H1 (cell line): ENCODE measurements at regions not wholly inside any gene's neighbourhood (a gene's known extent, or its start where the extent isn't known, plus 50 kb on each side); places are given as distances from the start of the nearest gene placed in this dataset.

Experiments
- CREB1 ChIP-seq: IDR thresholded peaks from 2 replicates; pipeline ENCODE4 v1.6.1; 2012; ENCODE audit warnings: inconsistent platforms
- EZH2 ChIP-seq: fragments of 200-600 bp; sonication (generic); IDR thresholded peaks from 2 replicates; pipeline ENCODE4 v1.7.1; 2012; ENCODE audit warnings: low read depth, mild to moderate bottlenecking, moderate library complexity, low read length, inconsistent platforms; ENCODE audit not compliant: severe bottlenecking
- HDAC6 ChIP-seq: IDR thresholded peaks from one replicate; pipeline ENCODE4 v1.7.1; 2012; ENCODE audit warnings: low read depth, mild to moderate bottlenecking, inconsistent platforms, low read length, moderate library complexity
- POLR2A ChIP-seq, 2 experiments: IDR thresholded peaks; 1 replicate in 1 of 2; 2 replicates in 1 of 2; pipeline ENCODE4 v1.6.1; 2011; ENCODE audit warnings: low read depth in 2 of 2, low read length in 2 of 2, mild to moderate bottlenecking in 2 of 2; ENCODE audit errors: control extremely low read depth in 1 of 2
- POU5F1 ChIP-seq: IDR thresholded peaks from 2 replicates; pipeline ENCODE4 v1.6.1; 2011; ENCODE audit warnings: low read depth, mild to moderate bottlenecking, low read length, moderate library complexity
- RAD21 ChIP-seq, 2 experiments: IDR thresholded peaks in 1 of 2; conservative IDR thresholded peaks in 1 of 2; 2 replicates each; pipeline ENCODE4 v1.6.1; 2011; ENCODE audit warnings: low read depth in 2 of 2, low read length in 2 of 2, improper control_type of control experiment in 1 of 2, inconsistent platforms in 1 of 2, mild to moderate bottlenecking in 1 of 2, moderate library complexity in 1 of 2
- SRF ChIP-seq: IDR thresholded peaks from 2 replicates; pipeline ENCODE4 v1.6.1; 2011; ENCODE audit warnings: mild to moderate bottlenecking, low read depth, low read length, moderate library complexity
- TAF1 ChIP-seq: IDR thresholded peaks from 2 replicates; pipeline ENCODE4 v1.6.1; 2011; ENCODE audit warnings: mild to moderate bottlenecking, low read depth, low read length
- TEAD4 ChIP-seq: IDR thresholded peaks from 2 replicates; pipeline ENCODE4 v1.6.1; 2012; ENCODE audit warnings: low read depth, low read length, inconsistent platforms, mixed read lengths
- TF ChIP-seq, protein P1 (sequence below), 3 experiments: IDR thresholded peaks; 1 replicate in 2 of 3; 2 replicates in 1 of 3; pipeline versions ENCODE4 v1.5.1 to v1.6.1; 2011; ENCODE audit warnings: low read length in 3 of 3, mild to moderate bottlenecking in 3 of 3, inconsistent platforms in 2 of 3, low read depth in 1 of 3, moderate library complexity in 1 of 3; ENCODE audit not compliant: insufficient read depth in 1 of 3; ENCODE audit errors: control extremely low read depth in 1 of 3
- TF ChIP-seq, protein P2 (sequence below): IDR thresholded peaks from 2 replicates; pipeline ENCODE4 v1.6.1; 2011; ENCODE audit warnings: low read length, improper control_type of control experiment

DNA sequence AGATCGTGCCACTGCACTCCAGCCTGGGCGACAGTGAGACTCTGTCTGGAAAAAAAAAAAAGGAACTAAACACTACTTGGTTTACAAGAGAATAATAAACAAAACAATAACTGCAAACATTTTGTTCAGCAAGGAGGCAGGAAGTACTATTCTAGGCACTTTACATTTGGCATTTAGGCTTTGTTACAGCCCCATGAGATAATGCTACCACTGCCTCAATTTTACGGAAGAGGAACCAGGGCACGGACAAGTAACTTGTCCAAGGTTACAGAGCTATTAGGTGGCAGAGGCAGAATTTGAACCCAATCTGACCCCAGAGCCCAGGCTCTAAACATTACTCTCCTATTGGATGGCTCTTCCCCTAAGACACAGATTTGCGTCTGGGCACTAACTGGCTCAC is 108.7 kb upstream of the AKIP1 start:
- TF ChIP-seq, protein P1, sequence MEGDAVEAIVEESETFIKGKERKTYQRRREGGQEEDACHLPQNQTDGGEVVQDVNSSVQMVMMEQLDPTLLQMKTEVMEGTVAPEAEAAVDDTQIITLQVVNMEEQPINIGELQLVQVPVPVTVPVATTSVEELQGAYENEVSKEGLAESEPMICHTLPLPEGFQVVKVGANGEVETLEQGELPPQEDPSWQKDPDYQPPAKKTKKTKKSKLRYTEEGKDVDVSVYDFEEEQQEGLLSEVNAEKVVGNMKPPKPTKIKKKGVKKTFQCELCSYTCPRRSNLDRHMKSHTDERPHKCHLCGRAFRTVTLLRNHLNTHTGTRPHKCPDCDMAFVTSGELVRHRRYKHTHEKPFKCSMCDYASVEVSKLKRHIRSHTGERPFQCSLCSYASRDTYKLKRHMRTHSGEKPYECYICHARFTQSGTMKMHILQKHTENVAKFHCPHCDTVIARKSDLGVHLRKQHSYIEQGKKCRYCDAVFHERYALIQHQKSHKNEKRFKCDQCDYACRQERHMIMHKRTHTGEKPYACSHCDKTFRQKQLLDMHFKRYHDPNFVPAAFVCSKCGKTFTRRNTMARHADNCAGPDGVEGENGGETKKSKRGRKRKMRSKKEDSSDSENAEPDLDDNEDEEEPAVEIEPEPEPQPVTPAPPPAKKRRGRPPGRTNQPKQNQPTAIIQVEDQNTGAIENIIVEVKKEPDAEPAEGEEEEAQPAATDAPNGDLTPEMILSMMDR (IDR thresholded peaks at IDR 0.05; ENCODE audit: control extremely low read depth in 1 of 3, insufficient read depth in 1 of 3, low read depth in 1 of 3, low read length in 3 of 3), result no peak
- TF ChIP-seq SRF (no peak), HDAC6 (no peak), CREB1 (no peak), POU5F1 (no peak), RAD21 (IDR thresholded peaks at IDR 0.05 in 1 of 2, conservative IDR thresholded peaks at IDR 0.05 in 1 of 2; ENCODE audit: low read depth in 2 of 2, low read length in 2 of 2) (no peak), POLR2A (IDR thresholded peaks at IDR 0.05; ENCODE audit: control extremely low read depth in 1 of 2, low read depth in 2 of 2, low read length in 2 of 2) (no peak), EZH2 (no peak), TEAD4 (no peak), TAF1 (no peak)
- TF ChIP-seq, protein P2, sequence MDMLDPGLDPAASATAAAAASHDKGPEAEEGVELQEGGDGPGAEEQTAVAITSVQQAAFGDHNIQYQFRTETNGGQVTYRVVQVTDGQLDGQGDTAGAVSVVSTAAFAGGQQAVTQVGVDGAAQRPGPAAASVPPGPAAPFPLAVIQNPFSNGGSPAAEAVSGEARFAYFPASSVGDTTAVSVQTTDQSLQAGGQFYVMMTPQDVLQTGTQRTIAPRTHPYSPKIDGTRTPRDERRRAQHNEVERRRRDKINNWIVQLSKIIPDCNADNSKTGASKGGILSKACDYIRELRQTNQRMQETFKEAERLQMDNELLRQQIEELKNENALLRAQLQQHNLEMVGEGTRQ, result no peak
